ENCODE measurements at regions not wholly inside any gene's neighbourhood (a gene's known extent, or its start where the extent isn't known, plus 50 kb on each side); places are given as distances from the start of the nearest gene placed in this dataset.
A peak's percentile ranks its signal among the peaks of the same experiment; 100 is the strongest.
"Not testable (repeated sequence)": the region's sequence is repeated elsewhere in the genome, so short reads cannot be mapped to it uniquely, and the experiment has no call there.

GRCh38 chr14:57150449-57150848 lies 118.3 kb downstream of the EXOC5 start:
- DNase-seq, result no peak

DNA sequence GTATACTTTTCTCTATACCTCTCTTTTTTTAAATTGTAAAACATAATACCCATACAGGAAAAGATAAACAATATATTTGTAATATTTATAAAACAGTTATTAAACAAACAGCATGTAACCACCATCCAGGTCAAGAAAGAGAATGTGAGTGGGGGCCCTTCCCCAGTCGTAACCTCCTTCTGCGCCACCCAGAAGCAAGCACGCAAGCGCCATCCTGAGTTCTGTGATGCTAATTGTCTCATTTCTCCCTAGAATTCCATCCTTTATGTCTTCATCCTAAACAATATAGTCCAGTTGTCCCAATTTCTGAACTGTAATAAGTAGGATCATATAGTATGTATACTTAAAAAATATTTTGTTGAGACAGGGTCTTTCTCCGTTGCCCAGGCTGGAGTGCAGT lies 129.5 kb downstream of the EXOC5 start:
- no peak for DNase-seq

GRCh38 chr14:57136669-57137328 lies 131.9 kb downstream of the EXOC5 start:
- no peak for DNase-seq

DNA sequence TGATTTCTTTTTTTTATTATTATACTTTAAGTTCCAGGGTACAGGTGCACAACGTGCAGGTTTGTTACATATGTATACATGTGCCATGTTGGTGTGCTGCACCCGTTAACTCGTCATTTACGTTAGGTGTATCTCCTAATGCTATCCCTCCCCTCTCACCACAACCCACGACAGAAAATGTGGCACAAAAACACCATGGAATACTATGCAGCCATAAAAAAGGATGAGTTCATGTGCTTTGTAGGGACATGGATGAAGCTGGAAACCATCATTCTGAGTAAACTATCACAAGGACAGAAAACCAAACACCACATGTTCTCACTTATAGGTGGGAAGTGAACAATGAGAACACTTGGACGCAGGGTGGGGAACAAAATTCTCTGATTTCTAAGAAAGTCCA lies 140.9 kb downstream of the EXOC5 start:
- not testable (repeated sequence) for DNase-seq

GRCh38 chr14:57122129-57122528 lies 146.6 kb downstream of the EXOC5 start:
- DNase-seq, result no peak

DNA sequence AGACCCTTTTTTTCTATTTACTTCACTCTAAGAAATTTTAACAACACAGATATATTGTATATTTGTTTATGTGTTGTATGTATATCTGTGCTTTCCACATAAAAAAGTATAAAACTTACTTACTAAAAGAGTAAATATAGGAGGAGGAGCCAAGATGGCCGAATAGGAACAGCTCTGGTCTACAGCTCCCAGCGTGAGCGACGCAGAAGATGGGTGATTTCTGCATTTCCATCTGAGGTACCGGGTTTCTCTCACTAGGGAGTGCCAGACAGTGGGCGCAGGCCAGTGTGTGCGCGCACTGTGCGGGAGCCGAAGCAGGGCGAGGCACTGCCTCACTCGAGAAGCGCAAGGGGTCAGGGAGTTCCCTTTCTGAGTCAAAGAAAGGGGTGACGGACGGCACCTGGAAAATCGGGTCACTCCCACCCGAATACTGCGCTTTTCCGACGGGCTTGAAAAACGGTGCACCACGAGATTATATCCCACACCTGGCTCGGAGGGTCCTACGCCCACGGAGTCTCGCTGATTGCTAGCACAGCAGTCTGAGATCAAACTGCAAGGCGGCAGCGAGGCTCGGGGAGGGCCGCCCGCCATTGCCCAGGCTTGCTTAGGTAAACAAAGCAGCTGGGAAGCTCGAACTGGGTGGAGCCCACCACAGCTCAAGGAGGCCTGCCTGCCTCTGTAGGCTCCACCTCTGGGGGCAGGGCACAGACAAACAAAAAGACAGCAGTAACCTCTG lies 156.5 kb downstream of the EXOC5 start:
- DNase-seq, result not testable (repeated sequence)

DNA sequence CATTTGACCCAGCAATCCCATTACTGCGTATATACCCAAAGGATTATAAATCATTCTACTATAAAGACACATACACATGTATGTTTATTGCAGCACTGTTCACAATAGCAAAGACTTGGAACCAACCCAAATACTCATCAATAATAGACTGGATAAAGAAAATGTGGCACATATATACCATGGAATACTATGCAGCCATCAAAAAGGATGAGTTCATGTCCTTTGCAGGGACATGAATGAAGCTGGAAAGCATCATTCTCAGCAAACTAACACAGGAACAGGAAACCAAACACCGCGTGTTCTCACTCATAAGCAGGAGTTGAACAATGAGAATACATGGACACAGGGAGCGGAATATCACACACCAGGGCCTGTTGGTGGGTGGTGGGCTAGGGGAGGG lies 158.3 kb downstream of the EXOC5 start:
- not testable (repeated sequence) for DNase-seq

- DNase-seq, result no peak
These were observed 177.6 kb downstream of the EXOC5 start for GRCh38 chr14:57091030-57091608.

DNA sequence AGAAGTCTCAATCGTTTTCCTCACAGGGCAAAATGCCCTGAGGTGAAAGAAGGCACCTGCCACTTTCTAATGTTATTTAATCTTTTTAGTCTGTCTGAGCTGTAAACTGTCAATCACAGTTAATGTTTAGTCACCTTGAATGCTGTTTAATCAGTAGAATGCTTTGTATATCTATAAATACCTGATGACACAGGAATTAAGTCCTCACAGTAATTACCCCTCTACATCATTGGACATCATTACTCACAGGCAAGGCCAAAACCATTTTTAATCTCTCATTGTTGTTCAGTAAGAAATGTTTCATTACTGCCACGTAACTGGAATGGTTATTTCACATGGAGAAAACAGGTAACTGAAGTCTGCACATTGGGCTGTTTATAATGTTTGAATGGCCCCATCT lies 178.8 kb downstream of the EXOC5 start:
- no peak for DNase-seq

DNA sequence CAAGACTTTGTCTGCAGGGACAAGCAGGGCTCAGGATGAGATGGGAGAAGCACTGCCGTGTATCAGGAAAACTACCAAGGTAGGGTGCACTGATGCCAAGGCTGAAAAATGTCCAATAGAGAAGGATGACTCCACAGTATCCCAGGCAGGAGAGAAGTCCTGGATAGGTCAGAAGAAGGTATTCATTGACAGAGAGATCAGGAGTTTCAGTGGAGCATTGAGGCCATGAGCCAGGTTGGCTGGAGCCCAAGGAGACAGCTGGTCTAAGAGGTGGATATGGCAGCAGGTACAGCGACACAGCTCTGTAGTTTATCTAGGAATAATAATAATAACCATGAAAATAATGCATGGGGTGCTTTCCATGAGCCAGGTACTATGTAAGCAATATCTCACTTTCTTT lies 180.9 kb downstream of the EXOC5 start:
- no peak for DNase-seq

DNA sequence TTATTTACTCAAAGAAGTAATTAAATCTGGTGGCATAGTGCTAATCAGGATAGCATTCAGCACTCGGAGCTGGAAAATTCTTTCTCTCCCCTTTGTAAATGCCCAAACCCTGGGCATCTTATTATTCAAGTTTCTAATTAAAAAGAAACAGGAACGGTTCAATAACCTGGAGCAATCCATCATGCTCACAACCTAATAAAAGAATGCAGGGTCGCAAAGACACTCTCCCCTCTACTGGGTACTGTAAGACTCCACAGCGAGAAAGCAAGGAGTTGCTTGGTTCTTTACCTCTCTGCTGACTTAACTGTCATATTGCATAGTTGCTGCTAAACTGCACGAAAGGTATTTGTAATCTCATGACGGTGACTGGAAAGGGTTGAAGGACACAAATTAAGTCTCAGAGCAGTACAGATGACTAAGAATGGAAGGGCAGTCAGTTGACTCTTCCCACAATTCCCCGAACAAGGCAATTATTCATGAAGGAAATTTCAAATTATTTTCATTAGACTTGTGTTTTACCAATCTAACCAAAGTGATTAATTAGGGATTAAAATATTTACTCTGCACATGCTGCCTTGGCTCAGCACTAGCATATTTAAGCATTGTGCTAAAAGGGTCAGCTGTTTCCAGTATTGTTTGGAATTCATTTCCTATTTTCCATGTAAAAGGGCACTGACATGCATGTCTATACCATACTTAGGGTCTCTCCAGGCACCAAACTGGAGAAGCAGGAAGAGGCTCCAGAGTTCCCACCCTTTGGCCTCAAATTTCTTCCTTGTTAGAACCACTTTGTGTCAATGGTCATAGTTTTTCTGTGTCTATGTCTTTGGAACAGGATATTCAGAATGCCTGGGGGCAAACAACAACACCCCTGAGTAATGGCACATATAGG lies 182.2 kb downstream of the EXOC5 start:
- no peak for DNase-seq

DNA sequence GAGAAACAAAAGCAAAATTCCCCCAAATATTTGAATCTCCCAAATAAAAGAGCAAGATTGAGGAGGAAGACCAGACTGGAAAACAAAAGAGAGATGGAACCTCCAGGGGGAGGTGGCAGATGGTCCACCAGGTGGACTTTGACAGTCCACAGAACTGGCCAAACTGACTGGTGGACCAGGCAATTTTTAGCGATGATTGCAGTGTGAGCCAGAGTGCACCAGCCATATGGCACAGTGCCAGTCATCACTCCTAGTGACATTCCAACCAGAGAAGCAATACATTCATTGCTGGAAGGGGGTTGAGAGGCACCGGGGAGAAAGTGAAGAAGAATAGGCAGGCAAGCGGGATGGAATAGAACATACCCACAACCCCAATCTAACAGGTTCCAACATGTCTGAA lies 182.9 kb downstream of the EXOC5 start:
- DNase-seq, result no peak

DNA sequence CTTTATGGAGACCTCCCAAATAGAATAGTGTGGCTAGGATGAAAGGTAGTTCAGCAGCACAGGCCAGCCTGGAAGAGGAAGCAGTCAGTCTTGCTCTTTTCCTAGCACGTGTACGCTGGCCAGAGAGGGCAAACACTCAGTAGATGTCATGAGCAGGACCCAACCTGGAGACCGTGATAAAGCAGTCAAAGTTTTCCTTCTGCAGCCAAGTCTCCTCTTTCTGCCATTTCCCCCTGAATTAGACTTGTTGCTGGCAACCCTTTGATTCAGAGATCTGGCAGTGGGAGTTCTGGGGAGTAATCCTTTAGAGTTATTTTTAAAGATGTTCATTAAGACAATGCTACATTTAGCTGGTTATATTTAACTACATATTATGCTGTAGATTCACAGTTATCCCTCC lies 183.7 kb downstream of the EXOC5 start:
- no peak for DNase-seq

- no peak for DNase-seq
These were observed 188.0 kb downstream of the EXOC5 start for GRCh38 chr14:57080691-57081090.

DNA sequence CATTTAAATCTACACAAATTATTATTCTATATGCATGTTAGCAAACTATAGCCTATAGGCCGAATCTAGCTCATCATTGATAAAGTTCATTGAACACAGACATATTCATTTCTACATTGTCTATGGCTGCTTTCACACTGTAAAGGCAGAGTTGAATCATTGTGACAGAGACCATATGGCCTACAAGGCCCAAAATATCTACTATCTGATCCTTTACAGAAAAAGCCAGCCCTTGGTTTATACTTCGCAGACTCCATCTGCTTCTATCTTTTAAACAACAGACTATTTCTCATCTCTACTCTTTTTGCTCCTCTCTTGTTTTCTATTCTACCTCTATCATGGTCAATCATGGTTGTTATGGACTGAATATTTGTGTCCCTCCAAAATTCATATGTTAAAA lies 190.7 kb downstream of the EXOC5 start:
- DNase-seq, result no peak

DNA sequence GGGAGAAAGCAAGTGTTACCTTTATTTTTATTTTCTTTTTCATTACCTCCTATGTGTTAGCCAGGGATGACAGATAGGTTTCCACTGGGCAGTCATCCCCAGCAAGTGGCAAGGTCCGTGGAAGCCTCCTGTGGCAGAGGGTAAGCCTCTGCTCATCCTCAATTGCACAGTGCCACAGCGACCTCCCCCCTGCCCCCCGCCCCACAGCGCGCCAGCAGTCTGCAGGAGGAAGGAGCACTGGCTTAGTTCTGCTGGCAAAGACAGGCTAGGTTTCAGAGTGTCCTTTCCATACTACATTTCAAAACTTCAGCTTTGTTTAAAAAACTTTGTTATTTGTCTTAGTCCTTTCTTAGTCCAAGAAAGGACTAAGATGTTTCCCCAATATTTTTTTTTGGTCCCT lies 194.7 kb downstream of the EXOC5 start:
- DNase-seq, result no peak

GRCh38 chr14:57071639-57072038 lies 197.1 kb downstream of the EXOC5 start:
- no peak for DNase-seq

GRCh38 chr14:57069702-57070101 lies 199.0 kb downstream of the EXOC5 start:
- DNase-seq, result no peak

- DNase-seq, result no peak
These were observed 200.2 kb downstream of the EXOC5 start for GRCh38 chr14:57068511-57068910.

DNA sequence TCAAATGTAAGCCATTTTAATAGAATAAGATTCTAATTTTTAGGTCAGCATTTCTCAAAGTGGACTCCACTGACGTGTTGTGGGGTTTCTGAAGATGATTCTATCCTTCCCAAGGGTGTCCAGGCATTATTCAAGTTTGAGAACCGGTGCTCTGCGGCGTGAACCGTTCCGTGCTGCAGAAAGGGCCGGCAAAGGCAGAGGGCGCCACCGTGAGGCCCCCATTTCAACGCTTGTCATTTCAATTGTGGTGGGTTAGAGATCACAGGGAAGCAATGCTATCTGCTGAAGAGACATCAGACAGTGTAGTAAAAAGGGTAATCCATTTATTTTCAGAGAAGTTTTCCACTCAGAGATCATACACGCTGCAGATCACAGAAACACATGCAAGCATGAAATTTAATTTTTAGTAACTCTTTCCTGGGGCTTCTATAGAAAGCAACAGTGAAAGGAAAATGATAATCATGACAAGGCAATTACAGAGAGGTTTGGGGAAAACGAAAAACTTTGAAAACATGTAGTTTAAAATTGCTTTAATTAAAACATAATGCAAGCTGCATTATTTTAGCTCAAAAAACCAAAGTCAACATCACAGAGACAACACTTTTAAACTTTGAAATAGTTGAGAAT lies 201.7 kb downstream of the EXOC5 start:
- peak; percentile 67 for DNase-seq

DNA sequence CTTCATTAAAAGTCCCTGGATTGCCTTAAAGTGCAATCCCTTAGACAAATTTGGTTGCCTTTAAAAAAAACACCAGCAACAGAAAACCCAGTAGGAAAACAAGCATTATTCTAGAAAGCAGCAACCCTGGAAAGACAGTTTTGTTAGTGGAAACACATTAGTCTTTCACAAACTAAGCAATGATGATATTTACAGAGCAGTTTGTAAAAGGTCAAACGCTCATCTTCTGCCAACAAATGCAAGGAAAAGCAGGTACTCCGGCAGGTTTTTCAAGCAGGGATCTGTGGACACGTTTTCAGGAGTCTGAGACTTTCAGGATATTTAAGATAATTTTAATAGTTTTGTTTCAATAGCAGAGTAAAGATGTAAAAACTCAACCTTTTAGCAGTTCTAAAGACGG lies 202.2 kb downstream of the EXOC5 start:
- DNase-seq, result no peak

DNA sequence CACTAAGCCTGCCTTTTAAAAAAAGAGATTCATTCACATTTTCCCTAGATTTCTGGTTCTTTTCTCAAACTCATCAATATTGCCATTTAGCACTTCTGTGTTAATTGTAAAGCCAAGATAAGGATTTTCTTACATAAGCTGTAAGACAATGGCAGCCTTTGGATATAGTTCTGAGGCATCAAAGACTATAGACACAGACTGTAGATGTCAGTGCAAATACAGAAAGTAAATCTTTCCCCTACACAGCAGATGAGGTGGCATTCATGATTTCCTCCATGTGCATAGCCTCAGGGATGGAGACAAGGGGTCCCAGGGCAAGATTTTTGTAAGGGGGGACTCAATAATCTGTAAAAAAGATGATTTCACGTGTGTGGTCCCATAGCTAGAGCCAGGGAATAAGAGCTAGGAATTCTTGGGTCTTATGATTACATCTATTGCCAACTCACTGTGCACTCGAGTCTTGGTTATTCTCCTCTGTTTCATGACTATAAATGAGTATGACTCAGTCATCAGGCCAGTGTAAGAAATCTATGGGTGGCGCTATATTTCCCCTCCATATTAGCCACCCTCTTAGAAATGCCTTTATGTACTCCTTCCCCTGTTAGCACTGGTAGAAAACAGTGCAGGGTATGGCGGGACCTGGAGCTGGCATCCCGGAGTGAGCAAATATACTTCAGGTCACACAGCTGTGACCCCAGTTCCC lies 207.5 kb downstream of the EXOC5 start:
- no peak for DNase-seq
